ENCODE measurements at regions not wholly inside any gene's neighbourhood (a gene's known extent, or its start where the extent isn't known, plus 50 kb on each side); places are given as distances from the start of the nearest gene placed in this dataset.

DNA sequence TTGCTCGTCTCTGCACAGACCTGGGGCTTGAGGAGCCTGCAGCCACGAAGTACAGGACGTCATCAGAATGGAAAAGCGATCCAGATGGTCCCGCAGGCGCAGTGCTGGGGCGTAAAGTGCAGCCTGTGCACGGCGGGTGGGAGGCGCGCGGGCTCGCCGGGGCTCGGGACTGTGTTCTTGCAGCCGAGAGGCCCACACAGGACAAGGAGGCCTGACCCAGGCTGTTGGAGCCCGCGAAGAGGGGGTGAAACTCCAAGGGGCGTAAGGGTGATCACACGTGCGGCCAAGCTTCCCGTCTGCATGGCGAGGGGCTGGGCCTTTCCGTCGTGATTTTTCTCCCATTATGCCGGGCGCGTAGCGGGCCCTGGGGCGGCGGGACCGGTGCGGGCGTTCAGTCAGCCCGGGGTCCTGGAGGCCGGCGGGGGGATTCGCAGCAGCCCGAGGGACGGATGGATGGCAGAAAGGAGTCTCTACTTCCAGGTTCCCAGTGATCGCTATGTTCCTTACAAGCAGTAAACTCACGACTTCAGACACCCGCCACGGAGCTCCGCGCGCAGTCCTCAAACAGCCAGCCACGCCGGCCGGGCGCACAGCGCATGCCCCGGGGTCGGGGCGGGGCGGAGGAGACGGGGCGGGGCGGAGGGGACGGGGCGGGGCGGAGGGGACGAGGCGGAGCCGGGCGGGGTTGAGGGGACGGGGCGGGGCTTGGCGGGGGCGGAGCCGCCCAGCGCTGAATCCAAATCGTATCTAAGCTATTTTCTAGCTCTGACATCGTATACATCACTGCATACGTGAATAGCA lies 141.0 kb upstream of the KCNJ18 start:
- TF ChIP-seq HDAC2 (IDR thresholded peaks at IDR 0.05; ENCODE audit: borderline replicate concordance in 1 of 2, low read depth in 2 of 2, low read length in 2 of 2), result no peak
- no peak for TF ChIP-seq YY1 (IDR thresholded peaks at IDR 0.05; ENCODE audit: low read depth, low read length)
- no peak for TF ChIP-seq CEBPB (IDR thresholded peaks at IDR 0.05; ENCODE audit: low read depth, low read length)
- TF ChIP-seq RAD21 (IDR thresholded peaks at IDR 0.05 in 1 of 2, conservative IDR thresholded peaks at IDR 0.05 in 1 of 2; ENCODE audit: low read depth in 2 of 2, low read length in 2 of 2), result no peak
- TF ChIP-seq, protein P1, sequence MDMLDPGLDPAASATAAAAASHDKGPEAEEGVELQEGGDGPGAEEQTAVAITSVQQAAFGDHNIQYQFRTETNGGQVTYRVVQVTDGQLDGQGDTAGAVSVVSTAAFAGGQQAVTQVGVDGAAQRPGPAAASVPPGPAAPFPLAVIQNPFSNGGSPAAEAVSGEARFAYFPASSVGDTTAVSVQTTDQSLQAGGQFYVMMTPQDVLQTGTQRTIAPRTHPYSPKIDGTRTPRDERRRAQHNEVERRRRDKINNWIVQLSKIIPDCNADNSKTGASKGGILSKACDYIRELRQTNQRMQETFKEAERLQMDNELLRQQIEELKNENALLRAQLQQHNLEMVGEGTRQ (IDR thresholded peaks at IDR 0.05; ENCODE audit: low read length), result no peak
- no peak for TF ChIP-seq RNF2 (IDR thresholded peaks at IDR 0.05; ENCODE audit: borderline replicate concordance, low read depth, low read length, missing control alignments, poor library complexity, severe bottlenecking)
- TF ChIP-seq, protein P2, sequence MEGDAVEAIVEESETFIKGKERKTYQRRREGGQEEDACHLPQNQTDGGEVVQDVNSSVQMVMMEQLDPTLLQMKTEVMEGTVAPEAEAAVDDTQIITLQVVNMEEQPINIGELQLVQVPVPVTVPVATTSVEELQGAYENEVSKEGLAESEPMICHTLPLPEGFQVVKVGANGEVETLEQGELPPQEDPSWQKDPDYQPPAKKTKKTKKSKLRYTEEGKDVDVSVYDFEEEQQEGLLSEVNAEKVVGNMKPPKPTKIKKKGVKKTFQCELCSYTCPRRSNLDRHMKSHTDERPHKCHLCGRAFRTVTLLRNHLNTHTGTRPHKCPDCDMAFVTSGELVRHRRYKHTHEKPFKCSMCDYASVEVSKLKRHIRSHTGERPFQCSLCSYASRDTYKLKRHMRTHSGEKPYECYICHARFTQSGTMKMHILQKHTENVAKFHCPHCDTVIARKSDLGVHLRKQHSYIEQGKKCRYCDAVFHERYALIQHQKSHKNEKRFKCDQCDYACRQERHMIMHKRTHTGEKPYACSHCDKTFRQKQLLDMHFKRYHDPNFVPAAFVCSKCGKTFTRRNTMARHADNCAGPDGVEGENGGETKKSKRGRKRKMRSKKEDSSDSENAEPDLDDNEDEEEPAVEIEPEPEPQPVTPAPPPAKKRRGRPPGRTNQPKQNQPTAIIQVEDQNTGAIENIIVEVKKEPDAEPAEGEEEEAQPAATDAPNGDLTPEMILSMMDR (IDR thresholded peaks at IDR 0.05; ENCODE audit: control extremely low read depth in 1 of 3, insufficient read depth in 1 of 3, low read depth in 1 of 3, low read length in 3 of 3), result no peak
- TF ChIP-seq BRCA1 (IDR thresholded peaks at IDR 0.05; ENCODE audit: low read depth, low read length), result no peak
- no peak for TF ChIP-seq POLR2A (IDR thresholded peaks at IDR 0.05; ENCODE audit: control extremely low read depth in 1 of 2, low read depth in 2 of 2, low read length in 2 of 2)
- TF ChIP-seq SUZ12 (IDR thresholded peaks at IDR 0.05; ENCODE audit: low read length), result no peak
- TF ChIP-seq JUND (IDR thresholded peaks at IDR 0.05; ENCODE audit: low read length), result no peak
